H1 (cell line): ENCODE measurements at regions not wholly inside any gene's neighbourhood (a gene's known extent, or its start where the extent isn't known, plus 50 kb on each side); places are given as distances from the start of the nearest gene placed in this dataset.

Experiments used
- CTBP2 ChIP-seq: IDR thresholded peaks from 2 replicates; pipeline ENCODE4 v1.7.0; 2011; ENCODE audit warnings: borderline replicate concordance, mild to moderate bottlenecking, moderate library complexity, mixed read lengths, low read length; ENCODE audit not compliant: insufficient read depth, insufficient read length
- E2F6 ChIP-seq: IDR thresholded peaks from 2 replicates; pipeline ENCODE4 v1.6.1; 2012; ENCODE audit warnings: inconsistent platforms
- EGR1 ChIP-seq: IDR thresholded peaks from 2 replicates; pipeline ENCODE4 v1.6.1; 2011; ENCODE audit warnings: low read depth, low read length, borderline replicate concordance
- EZH2 ChIP-seq: fragments of 200-600 bp; sonication (generic); IDR thresholded peaks from 2 replicates; pipeline ENCODE4 v1.7.1; 2012; ENCODE audit warnings: low read depth, mild to moderate bottlenecking, moderate library complexity, low read length, inconsistent platforms; ENCODE audit not compliant: severe bottlenecking
- JUN ChIP-seq: IDR thresholded peaks from 2 replicates; pipeline ENCODE4 v1.6.1; 2011; ENCODE audit warnings: low read depth, mild to moderate bottlenecking, improper control_type of control experiment, low read length
- KDM5A ChIP-seq: fragments of 200-600 bp; IDR thresholded peaks from 2 replicates; pipeline ENCODE4 v1.7.1; 2012; ENCODE audit warnings: mild to moderate bottlenecking, low read length, inconsistent platforms, mixed read lengths
- SIX5 ChIP-seq: IDR thresholded peaks from 2 replicates; pipeline ENCODE4 v1.6.1; 2011; ENCODE audit warnings: mild to moderate bottlenecking, low read depth, low read length
- SP1 ChIP-seq: IDR thresholded peaks from 2 replicates; pipeline ENCODE4 v1.6.1; 2011; ENCODE audit warnings: low read depth, low read length
- YY1 ChIP-seq: IDR thresholded peaks from 2 replicates; pipeline ENCODE4 v1.6.1; 2011; ENCODE audit warnings: low read depth, mild to moderate bottlenecking, low read length
- TF ChIP-seq, protein P1 (sequence below): fragments of 300-600 bp; sonication (generic); IDR thresholded peaks from 2 replicates; pipeline ENCODE4 v1.7.1; 2012; ENCODE audit warnings: low read length, moderate library complexity, mild to moderate bottlenecking, inconsistent platforms; ENCODE audit not compliant: insufficient replicate concordance

GRCh38 chr5:159447116-159447515 lies 116.8 kb upstream of the IL12B start (continued):
- TF ChIP-seq, protein P1, sequence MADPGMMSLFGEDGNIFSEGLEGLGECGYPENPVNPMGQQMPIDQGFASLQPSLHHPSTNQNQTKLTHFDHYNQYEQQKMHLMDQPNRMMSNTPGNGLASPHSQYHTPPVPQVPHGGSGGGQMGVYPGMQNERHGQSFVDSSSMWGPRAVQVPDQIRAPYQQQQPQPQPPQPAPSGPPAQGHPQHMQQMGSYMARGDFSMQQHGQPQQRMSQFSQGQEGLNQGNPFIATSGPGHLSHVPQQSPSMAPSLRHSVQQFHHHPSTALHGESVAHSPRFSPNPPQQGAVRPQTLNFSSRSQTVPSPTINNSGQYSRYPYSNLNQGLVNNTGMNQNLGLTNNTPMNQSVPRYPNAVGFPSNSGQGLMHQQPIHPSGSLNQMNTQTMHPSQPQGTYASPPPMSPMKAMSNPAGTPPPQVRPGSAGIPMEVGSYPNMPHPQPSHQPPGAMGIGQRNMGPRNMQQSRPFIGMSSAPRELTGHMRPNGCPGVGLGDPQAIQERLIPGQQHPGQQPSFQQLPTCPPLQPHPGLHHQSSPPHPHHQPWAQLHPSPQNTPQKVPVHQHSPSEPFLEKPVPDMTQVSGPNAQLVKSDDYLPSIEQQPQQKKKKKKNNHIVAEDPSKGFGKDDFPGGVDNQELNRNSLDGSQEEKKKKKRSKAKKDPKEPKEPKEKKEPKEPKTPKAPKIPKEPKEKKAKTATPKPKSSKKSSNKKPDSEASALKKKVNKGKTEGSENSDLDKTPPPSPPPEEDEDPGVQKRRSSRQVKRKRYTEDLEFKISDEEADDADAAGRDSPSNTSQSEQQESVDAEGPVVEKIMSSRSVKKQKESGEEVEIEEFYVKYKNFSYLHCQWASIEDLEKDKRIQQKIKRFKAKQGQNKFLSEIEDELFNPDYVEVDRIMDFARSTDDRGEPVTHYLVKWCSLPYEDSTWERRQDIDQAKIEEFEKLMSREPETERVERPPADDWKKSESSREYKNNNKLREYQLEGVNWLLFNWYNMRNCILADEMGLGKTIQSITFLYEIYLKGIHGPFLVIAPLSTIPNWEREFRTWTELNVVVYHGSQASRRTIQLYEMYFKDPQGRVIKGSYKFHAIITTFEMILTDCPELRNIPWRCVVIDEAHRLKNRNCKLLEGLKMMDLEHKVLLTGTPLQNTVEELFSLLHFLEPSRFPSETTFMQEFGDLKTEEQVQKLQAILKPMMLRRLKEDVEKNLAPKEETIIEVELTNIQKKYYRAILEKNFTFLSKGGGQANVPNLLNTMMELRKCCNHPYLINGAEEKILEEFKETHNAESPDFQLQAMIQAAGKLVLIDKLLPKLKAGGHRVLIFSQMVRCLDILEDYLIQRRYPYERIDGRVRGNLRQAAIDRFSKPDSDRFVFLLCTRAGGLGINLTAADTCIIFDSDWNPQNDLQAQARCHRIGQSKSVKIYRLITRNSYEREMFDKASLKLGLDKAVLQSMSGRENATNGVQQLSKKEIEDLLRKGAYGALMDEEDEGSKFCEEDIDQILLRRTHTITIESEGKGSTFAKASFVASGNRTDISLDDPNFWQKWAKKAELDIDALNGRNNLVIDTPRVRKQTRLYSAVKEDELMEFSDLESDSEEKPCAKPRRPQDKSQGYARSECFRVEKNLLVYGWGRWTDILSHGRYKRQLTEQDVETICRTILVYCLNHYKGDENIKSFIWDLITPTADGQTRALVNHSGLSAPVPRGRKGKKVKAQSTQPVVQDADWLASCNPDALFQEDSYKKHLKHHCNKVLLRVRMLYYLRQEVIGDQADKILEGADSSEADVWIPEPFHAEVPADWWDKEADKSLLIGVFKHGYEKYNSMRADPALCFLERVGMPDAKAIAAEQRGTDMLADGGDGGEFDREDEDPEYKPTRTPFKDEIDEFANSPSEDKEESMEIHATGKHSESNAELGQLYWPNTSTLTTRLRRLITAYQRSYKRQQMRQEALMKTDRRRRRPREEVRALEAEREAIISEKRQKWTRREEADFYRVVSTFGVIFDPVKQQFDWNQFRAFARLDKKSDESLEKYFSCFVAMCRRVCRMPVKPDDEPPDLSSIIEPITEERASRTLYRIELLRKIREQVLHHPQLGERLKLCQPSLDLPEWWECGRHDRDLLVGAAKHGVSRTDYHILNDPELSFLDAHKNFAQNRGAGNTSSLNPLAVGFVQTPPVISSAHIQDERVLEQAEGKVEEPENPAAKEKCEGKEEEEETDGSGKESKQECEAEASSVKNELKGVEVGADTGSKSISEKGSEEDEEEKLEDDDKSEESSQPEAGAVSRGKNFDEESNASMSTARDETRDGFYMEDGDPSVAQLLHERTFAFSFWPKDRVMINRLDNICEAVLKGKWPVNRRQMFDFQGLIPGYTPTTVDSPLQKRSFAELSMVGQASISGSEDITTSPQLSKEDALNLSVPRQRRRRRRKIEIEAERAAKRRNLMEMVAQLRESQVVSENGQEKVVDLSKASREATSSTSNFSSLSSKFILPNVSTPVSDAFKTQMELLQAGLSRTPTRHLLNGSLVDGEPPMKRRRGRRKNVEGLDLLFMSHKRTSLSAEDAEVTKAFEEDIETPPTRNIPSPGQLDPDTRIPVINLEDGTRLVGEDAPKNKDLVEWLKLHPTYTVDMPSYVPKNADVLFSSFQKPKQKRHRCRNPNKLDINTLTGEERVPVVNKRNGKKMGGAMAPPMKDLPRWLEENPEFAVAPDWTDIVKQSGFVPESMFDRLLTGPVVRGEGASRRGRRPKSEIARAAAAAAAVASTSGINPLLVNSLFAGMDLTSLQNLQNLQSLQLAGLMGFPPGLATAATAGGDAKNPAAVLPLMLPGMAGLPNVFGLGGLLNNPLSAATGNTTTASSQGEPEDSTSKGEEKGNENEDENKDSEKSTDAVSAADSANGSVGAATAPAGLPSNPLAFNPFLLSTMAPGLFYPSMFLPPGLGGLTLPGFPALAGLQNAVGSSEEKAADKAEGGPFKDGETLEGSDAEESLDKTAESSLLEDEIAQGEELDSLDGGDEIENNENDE: no peak
- TF ChIP-seq KDM5A: no peak
- TF ChIP-seq EGR1: no peak
- TF ChIP-seq JUN: no peak
- TF ChIP-seq SP1: no peak
- no peak for TF ChIP-seq E2F6
- TF ChIP-seq SIX5: no peak
- no peak for TF ChIP-seq EZH2
- TF ChIP-seq CTBP2: no peak
- no peak for TF ChIP-seq YY1
- TF ChIP-seq, all 59 proteins: peak for 0
